SIG-M5 treated with dmso at 0.1 percent for 504 hours (cell line): ENCODE measurements at regions not wholly inside any gene's neighbourhood (a gene's known extent, or its start where the extent isn't known, plus 50 kb on each side); places are given as distances from the start of the nearest gene placed in this dataset.

Experiments
- DNase-seq: peaks from one replicate; lab custom pipeline; 2025; ENCODE audit not compliant: unreplicated experiment; lab: John Stamatoyannopoulos, UW

- no peak for DNase-seq
Measured at GRCh38 chr4:75126058-75126457, 193.1 kb downstream of the PARM1 start.

GRCh38 chr4:75122424-75123014, 189.6 kb downstream of the PARM1 start:
- no peak for DNase-seq

GRCh38 chr4:75118739-75119138, 185.8 kb downstream of the PARM1 start:
- DNase-seq = no peak

GRCh38 chr4:75110061-75110460, 177.1 kb downstream of the PARM1 start:
- DNase-seq = no peak

- no peak for DNase-seq
Measured at GRCh38 chr4:75107755-75108612, 175.1 kb downstream of the PARM1 start.

- no peak for DNase-seq
Measured at GRCh38 chr4:75102787-75103085, 169.8 kb downstream of the PARM1 start.

GRCh38 chr4:75101906-75102786, 169.2 kb downstream of the PARM1 start:
- no peak for DNase-seq
